GOT3 (cell line): ENCODE measurements at regions not wholly inside any gene's neighbourhood (a gene's known extent, or its start where the extent isn't known, plus 50 kb on each side); places are given as distances from the start of the nearest gene placed in this dataset.
A peak's percentile ranks its signal among the peaks of the same experiment; 100 is the strongest.

Experiments
- DNase-seq: peaks from one replicate; lab custom pipeline; 2025; ENCODE audit warnings: mixed read lengths; lab: John Stamatoyannopoulos, UW

- DNase-seq: no peak
Observed at GRCh38 chr2:9681427-9681817, 50.6 kb upstream of the YWHAQ start.

GRCh38 chr2:9685637-9686036, 54.8 kb upstream of the YWHAQ start:
- no peak for DNase-seq

- no peak for DNase-seq
Observed at GRCh38 chr2:9686061-9686460, 55.3 kb upstream of the YWHAQ start.

GRCh38 chr2:9690252-9690651, 59.5 kb upstream of the YWHAQ start:
- no peak for DNase-seq

- DNase-seq: no peak
Observed at GRCh38 chr2:9690716-9691498, 60.1 kb upstream of the YWHAQ start.

- peak; percentile 52 for DNase-seq
Observed at GRCh38 chr2:9692456-9693195, 61.8 kb upstream of the YWHAQ start.

- DNase-seq: peak; percentile 65
Observed at GRCh38 chr2:9693196-9693491, 62.3 kb upstream of the YWHAQ start.

- DNase-seq: no peak
Observed at GRCh38 chr2:9693646-9694045, 62.8 kb upstream of the YWHAQ start.

GRCh38 chr2:9694661-9695234, 64.0 kb upstream of the YWHAQ start:
- no peak for DNase-seq

GRCh38 chr2:9695941-9696340, 65.1 kb upstream of the YWHAQ start:
- no peak for DNase-seq

GRCh38 chr2:9696731-9697130, 65.9 kb upstream of the YWHAQ start:
- DNase-seq: no peak

- no peak for DNase-seq
Observed at GRCh38 chr2:9697909-9698308, 67.1 kb upstream of the YWHAQ start.

- no peak for DNase-seq
Observed at GRCh38 chr2:9699139-9700108, 68.6 kb upstream of the YWHAQ start.

GRCh38 chr2:9700109-9700495, 69.3 kb upstream of the YWHAQ start:
- DNase-seq: no peak

- no peak for DNase-seq
Observed at GRCh38 chr2:9702604-9703084, 71.8 kb upstream of the YWHAQ start.

GRCh38 chr2:9703085-9703678, 72.4 kb upstream of the YWHAQ start:
- DNase-seq: peak; percentile 79

- peak; percentile 60 for DNase-seq
Observed at GRCh38 chr2:9703701-9704221, 73.0 kb upstream of the YWHAQ start.

- no peak for DNase-seq
Observed at GRCh38 chr2:9704600-9704999, 73.8 kb upstream of the YWHAQ start.

- no peak for DNase-seq
Observed at GRCh38 chr2:9705196-9705595, 74.4 kb upstream of the YWHAQ start.

GRCh38 chr2:9707008-9707407, 76.2 kb upstream of the YWHAQ start:
- no peak for DNase-seq

GRCh38 chr2:9707611-9708160, 76.9 kb upstream of the YWHAQ start:
- DNase-seq: no peak
